ENCODE measurements at regions not wholly inside any gene's neighbourhood (a gene's known extent, or its start where the extent isn't known, plus 50 kb on each side); places are given as distances from the start of the nearest gene placed in this dataset.

GRCh38 chr12:125289970-125290369, 224.7 kb downstream of the AACS start:
- POLR2A ChIA-PET = no interaction called here
- H3K27me3 ChIP-seq (replicated peaks in 2 of 5; ENCODE audit: control insufficient read depth in 4 of 5, insufficient read depth in 5 of 5, low read length in 4 of 5) = peaks cover 0 to 13% (median 3%) of the 10 kb centered on the region in 5 experiments
- H3K36me3 ChIP-seq (ENCODE audit: control insufficient read depth in 4 of 4, insufficient read depth in 4 of 4, low read length in 3 of 4) = no peaks in the 10 kb centered on the region
- no peak overlapping the region for H3K4me3 ChIP-seq (ENCODE audit: control insufficient read depth in 1 of 7, extremely low read depth in 1 of 7, insufficient read depth in 4 of 7, low read depth in 2 of 7, low read length in 6 of 7)
- DNase-seq = no peak
- peaks cover 0 to 6% (median 2%) of the 10 kb centered on the region in 5 experiments for H3K9me3 ChIP-seq (ENCODE audit: control extremely low read depth in 1 of 5, control insufficient read depth in 4 of 5, insufficient read depth in 2 of 5, low read depth in 1 of 5, low read length in 4 of 5)
- WGBS (ENCODE audit: insufficient coverage) = 92% methylated on average over 8 of the region's 9 CpGs
- H3K27ac ChIP-seq (ENCODE audit: insufficient read depth in 1 of 2, low read depth in 1 of 2, low read length in 2 of 2, poor library complexity in 1 of 2, severe bottlenecking in 2 of 2) = no peak overlapping the region
- CTCF ChIA-PET = no interaction called here
- no peaks in the 10 kb centered on the region for H3K4me1 ChIP-seq (ENCODE audit: control extremely low read depth in 1 of 4, control insufficient read depth in 4 of 4, insufficient read depth in 4 of 4, low read length in 3 of 4)

- no peak for DNase-seq
- H3K4me1 ChIP-seq (ENCODE audit: control extremely low read depth in 1 of 4, control insufficient read depth in 4 of 4, insufficient read depth in 4 of 4, low read length in 3 of 4) = no peaks in the 10 kb centered on the region
- H3K36me3 ChIP-seq (ENCODE audit: control insufficient read depth in 4 of 4, insufficient read depth in 4 of 4, low read length in 3 of 4) = no peaks in the 10 kb centered on the region
- CTCF ChIA-PET = no interaction called here
- POLR2A ChIA-PET = no interaction called here
- no peak overlapping the region for H3K4me3 ChIP-seq (ENCODE audit: control insufficient read depth in 1 of 7, extremely low read depth in 1 of 7, insufficient read depth in 4 of 7, low read depth in 2 of 7, low read length in 6 of 7)
- H3K27ac ChIP-seq (ENCODE audit: insufficient read depth in 1 of 2, low read depth in 1 of 2, low read length in 2 of 2, poor library complexity in 1 of 2, severe bottlenecking in 2 of 2) = no peak overlapping the region
- WGBS (ENCODE audit: insufficient coverage) = 97% methylated on average over 3 of the region's 3 CpGs
- H3K9me3 ChIP-seq (ENCODE audit: control extremely low read depth in 1 of 5, control insufficient read depth in 4 of 5, insufficient read depth in 2 of 5, low read depth in 1 of 5, low read length in 4 of 5) = peaks cover 0 to 6% (median 2%) of the 10 kb centered on the region in 5 experiments
- peaks cover 0 to 26% (median 7%) of the 10 kb centered on the region in 5 experiments for H3K27me3 ChIP-seq (replicated peaks in 2 of 5; ENCODE audit: control insufficient read depth in 4 of 5, insufficient read depth in 5 of 5, low read length in 4 of 5)
These were observed 227.5 kb downstream of the AACS start for GRCh38 chr12:125292700-125293099.

- no peak overlapping the region for H3K27ac ChIP-seq (ENCODE audit: insufficient read depth in 1 of 2, low read depth in 1 of 2, low read length in 2 of 2, poor library complexity in 1 of 2, severe bottlenecking in 2 of 2)
- H3K36me3 ChIP-seq (ENCODE audit: control insufficient read depth in 4 of 4, insufficient read depth in 4 of 4, low read length in 3 of 4) = no peaks in the 10 kb centered on the region
- H3K4me3 ChIP-seq (ENCODE audit: control insufficient read depth in 1 of 7, extremely low read depth in 1 of 7, insufficient read depth in 4 of 7, low read depth in 2 of 7, low read length in 6 of 7) = no peak overlapping the region
- peaks cover 0 to 6% (median 2%) of the 10 kb centered on the region in 5 experiments for H3K9me3 ChIP-seq (ENCODE audit: control extremely low read depth in 1 of 5, control insufficient read depth in 4 of 5, insufficient read depth in 2 of 5, low read depth in 1 of 5, low read length in 4 of 5)
- ChIA-PET CTCF (no interaction called here), POLR2A (no interaction called here)
- no peak for DNase-seq
- H3K4me1 ChIP-seq (ENCODE audit: control extremely low read depth in 1 of 4, control insufficient read depth in 4 of 4, insufficient read depth in 4 of 4, low read length in 3 of 4) = no peaks in the 10 kb centered on the region
- peaks cover 0 to 22% (median 7%) of the 10 kb centered on the region in 5 experiments for H3K27me3 ChIP-seq (replicated peaks in 2 of 5; ENCODE audit: control insufficient read depth in 4 of 5, insufficient read depth in 5 of 5, low read length in 4 of 5)
- WGBS (ENCODE audit: insufficient coverage) = 97% methylated on average over 3 of the region's 5 CpGs
These were observed 230.3 kb downstream of the AACS start for GRCh38 chr12:125295550-125295949.

- Histone ChIP-seq H3K27ac (ENCODE audit: insufficient read depth in 1 of 2, low read depth in 1 of 2, low read length in 2 of 2, poor library complexity in 1 of 2, severe bottlenecking in 2 of 2) (no peak overlapping the region), H3K27me3 (replicated peaks in 2 of 5; ENCODE audit: control insufficient read depth in 4 of 5, insufficient read depth in 5 of 5, low read length in 4 of 5) (peaks cover 0 to 19% (median 3%) of the 10 kb centered on the region in 5 experiments), H3K4me1 (ENCODE audit: control extremely low read depth in 1 of 4, control insufficient read depth in 4 of 4, insufficient read depth in 4 of 4, low read length in 3 of 4) (no peaks in the 10 kb centered on the region), H3K36me3 (ENCODE audit: control insufficient read depth in 4 of 4, insufficient read depth in 4 of 4, low read length in 3 of 4) (no peaks in the 10 kb centered on the region), H3K9me3 (ENCODE audit: control extremely low read depth in 1 of 5, control insufficient read depth in 4 of 5, insufficient read depth in 2 of 5, low read depth in 1 of 5, low read length in 4 of 5) (peaks cover 0 to 6% (median 2%) of the 10 kb centered on the region in 5 experiments), H3K4me3 (ENCODE audit: control insufficient read depth in 1 of 7, extremely low read depth in 1 of 7, insufficient read depth in 4 of 7, low read depth in 2 of 7, low read length in 6 of 7) (no peak overlapping the region)
- WGBS (ENCODE audit: insufficient coverage) = 74% methylated on average over 8 of the region's 9 CpGs
- DNase-seq = no peak
- POLR2A ChIA-PET = no interaction called here
- CTCF ChIA-PET = no interaction called here
These were observed 231.5 kb downstream of the AACS start for GRCh38 chr12:125296701-125297100.

GRCh38 chr12:125299840-125300239, 234.6 kb downstream of the AACS start:
- DNase-seq = no peak
- ChIA-PET CTCF (no interaction called here), POLR2A (no interaction called here)
- Histone ChIP-seq H3K9me3 (ENCODE audit: control extremely low read depth in 1 of 5, control insufficient read depth in 4 of 5, insufficient read depth in 2 of 5, low read depth in 1 of 5, low read length in 4 of 5) (peaks cover 0 to 2% (median 0%) of the 10 kb centered on the region in 5 experiments), H3K4me3 (ENCODE audit: control insufficient read depth in 1 of 7, extremely low read depth in 1 of 7, insufficient read depth in 4 of 7, low read depth in 2 of 7, low read length in 6 of 7) (no peak overlapping the region), H3K4me1 (ENCODE audit: control extremely low read depth in 1 of 4, control insufficient read depth in 4 of 4, insufficient read depth in 4 of 4, low read length in 3 of 4) (no peaks in the 10 kb centered on the region), H3K36me3 (ENCODE audit: control insufficient read depth in 4 of 4, insufficient read depth in 4 of 4, low read length in 3 of 4) (no peaks in the 10 kb centered on the region), H3K27ac (ENCODE audit: insufficient read depth in 1 of 2, low read depth in 1 of 2, low read length in 2 of 2, poor library complexity in 1 of 2, severe bottlenecking in 2 of 2) (no peak overlapping the region), H3K27me3 (replicated peaks in 2 of 5; ENCODE audit: control insufficient read depth in 4 of 5, insufficient read depth in 5 of 5, low read length in 4 of 5) (peaks cover 0 to 18% (median 0%) of the 10 kb centered on the region in 5 experiments)
- 91% methylated on average over 8 of the region's 9 CpGs for WGBS (ENCODE audit: insufficient coverage)

- WGBS (ENCODE audit: insufficient coverage) = 83% methylated on average over 3 of the region's 3 CpGs
- POLR2A ChIA-PET = no interaction called here
These were observed 235.0 kb downstream of the AACS start for GRCh38 chr12:125300249-125300648.

GRCh38 chr12:125303337-125303736, 238.1 kb downstream of the AACS start:
- CTCF ChIA-PET = no interaction called here
- H3K4me1 ChIP-seq (ENCODE audit: control extremely low read depth in 1 of 4, control insufficient read depth in 4 of 4, insufficient read depth in 4 of 4, low read length in 3 of 4) = no peaks in the 10 kb centered on the region
- H3K4me3 ChIP-seq (ENCODE audit: control insufficient read depth in 1 of 7, extremely low read depth in 1 of 7, insufficient read depth in 4 of 7, low read depth in 2 of 7, low read length in 6 of 7) = no peak overlapping the region
- no peaks in the 10 kb centered on the region for H3K36me3 ChIP-seq (ENCODE audit: control insufficient read depth in 4 of 4, insufficient read depth in 4 of 4, low read length in 3 of 4)
- H3K27me3 ChIP-seq (replicated peaks in 2 of 5; ENCODE audit: control insufficient read depth in 4 of 5, insufficient read depth in 5 of 5, low read length in 4 of 5) = peaks cover 0 to 11% (median 3%) of the 10 kb centered on the region in 5 experiments
- no peak overlapping the region for H3K27ac ChIP-seq (ENCODE audit: insufficient read depth in 1 of 2, low read depth in 1 of 2, low read length in 2 of 2, poor library complexity in 1 of 2, severe bottlenecking in 2 of 2)
- peaks cover 0 to 2% (median 0%) of the 10 kb centered on the region in 5 experiments for H3K9me3 ChIP-seq (ENCODE audit: control extremely low read depth in 1 of 5, control insufficient read depth in 4 of 5, insufficient read depth in 2 of 5, low read depth in 1 of 5, low read length in 4 of 5)
- no peak for DNase-seq
- POLR2A ChIA-PET = no interaction called here
- WGBS (ENCODE audit: insufficient coverage) = no CpG with 5 or more reads among the region's 2 CpGs

More at GRCh38 chr12:125300249-125300648, 235.0 kb downstream of the AACS start:
- no peak for DNase-seq
- H3K9me3 ChIP-seq (ENCODE audit: control extremely low read depth in 1 of 5, control insufficient read depth in 4 of 5, insufficient read depth in 2 of 5, low read depth in 1 of 5, low read length in 4 of 5) = peaks cover 0 to 2% (median 0%) of the 10 kb centered on the region in 5 experiments
- CTCF ChIA-PET = no interaction called here
- H3K27ac ChIP-seq (ENCODE audit: insufficient read depth in 1 of 2, low read depth in 1 of 2, low read length in 2 of 2, poor library complexity in 1 of 2, severe bottlenecking in 2 of 2) = no peak overlapping the region
- H3K27me3 ChIP-seq (replicated peaks in 2 of 5; ENCODE audit: control insufficient read depth in 4 of 5, insufficient read depth in 5 of 5, low read length in 4 of 5) = peaks cover 0 to 15% (median 0%) of the 10 kb centered on the region in 5 experiments
- no peaks in the 10 kb centered on the region for H3K4me1 ChIP-seq (ENCODE audit: control extremely low read depth in 1 of 4, control insufficient read depth in 4 of 4, insufficient read depth in 4 of 4, low read length in 3 of 4)
- no peaks in the 10 kb centered on the region for H3K36me3 ChIP-seq (ENCODE audit: control insufficient read depth in 4 of 4, insufficient read depth in 4 of 4, low read length in 3 of 4)
- no peak overlapping the region for H3K4me3 ChIP-seq (ENCODE audit: control insufficient read depth in 1 of 7, extremely low read depth in 1 of 7, insufficient read depth in 4 of 7, low read depth in 2 of 7, low read length in 6 of 7)

Data from common myeloid progenitor, CD34-positive (primary cell).